ENCODE measurements at regions not wholly inside any gene's neighbourhood (a gene's known extent, or its start where the extent isn't known, plus 50 kb on each side); places are given as distances from the start of the nearest gene placed in this dataset.
"Not testable (repeated sequence)": the region's sequence is repeated elsewhere in the genome, so short reads cannot be mapped to it uniquely, and the experiment has no call there.

DNA sequence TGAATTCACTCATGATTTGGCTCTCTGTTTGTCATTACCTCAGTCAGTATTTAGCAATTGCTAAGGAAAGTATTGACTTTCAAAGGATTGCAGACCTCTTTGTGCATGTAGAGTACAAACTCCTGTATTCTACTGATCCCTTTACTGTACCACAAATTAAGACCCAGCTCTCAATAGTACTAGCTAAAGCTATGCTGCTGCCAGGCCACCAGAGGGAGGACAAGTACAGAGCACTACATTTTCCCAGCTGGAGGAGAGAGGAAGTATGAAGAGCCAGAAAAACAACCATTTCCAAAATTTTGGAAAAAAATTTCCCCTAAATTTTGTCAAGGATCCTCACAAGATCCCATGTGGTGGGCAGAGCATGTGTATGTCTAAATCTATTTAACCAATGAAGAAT lies 175.0 kb upstream of the MTMR8 start:
- H2BK5ac ChIP-seq (ENCODE audit: insufficient read length, low read length), result no peak overlapping the region
- no peak overlapping the region for H4K8ac ChIP-seq (replicated peaks; ENCODE audit: insufficient read length, low read depth, low read length)
- no peak overlapping the region for H3K27ac ChIP-seq (ENCODE audit: insufficient read length, low read depth, low read length)
- H3K23ac ChIP-seq (ENCODE audit: insufficient read length, low read depth, low read length), result no peak overlapping the region
- H3K9ac ChIP-seq (ENCODE audit: extremely low read depth, insufficient read length, low read length), result no peak overlapping the region
- H3K14ac ChIP-seq (ENCODE audit: insufficient read depth, low read length), result no peak overlapping the region
- no peak overlapping the region; a peak in 1 of 7 replicates for H3K27ac Mint-ChIP-seq
- peaks cover 68 to 70% of the 10 kb centered on the region in 2 experiments for H3K9me3 Mint-ChIP-seq
- no peaks in the 10 kb centered on the region for H3K4me1 ChIP-seq (ENCODE audit: insufficient read depth, low read length)
- H3K79me2 ChIP-seq (ENCODE audit: insufficient read depth, low read length), result no peaks in the 10 kb centered on the region
- H3K9me3 ChIP-seq (ENCODE audit: control insufficient read depth, low read depth, low read length), result peaks cover 12% of the 10 kb centered on the region
- H3K56ac ChIP-seq (ENCODE audit: insufficient read length, low read depth, low read length), result no peak overlapping the region
- peak; percentile 34 for DNase-seq
- TF ChIP-seq, protein P1, sequence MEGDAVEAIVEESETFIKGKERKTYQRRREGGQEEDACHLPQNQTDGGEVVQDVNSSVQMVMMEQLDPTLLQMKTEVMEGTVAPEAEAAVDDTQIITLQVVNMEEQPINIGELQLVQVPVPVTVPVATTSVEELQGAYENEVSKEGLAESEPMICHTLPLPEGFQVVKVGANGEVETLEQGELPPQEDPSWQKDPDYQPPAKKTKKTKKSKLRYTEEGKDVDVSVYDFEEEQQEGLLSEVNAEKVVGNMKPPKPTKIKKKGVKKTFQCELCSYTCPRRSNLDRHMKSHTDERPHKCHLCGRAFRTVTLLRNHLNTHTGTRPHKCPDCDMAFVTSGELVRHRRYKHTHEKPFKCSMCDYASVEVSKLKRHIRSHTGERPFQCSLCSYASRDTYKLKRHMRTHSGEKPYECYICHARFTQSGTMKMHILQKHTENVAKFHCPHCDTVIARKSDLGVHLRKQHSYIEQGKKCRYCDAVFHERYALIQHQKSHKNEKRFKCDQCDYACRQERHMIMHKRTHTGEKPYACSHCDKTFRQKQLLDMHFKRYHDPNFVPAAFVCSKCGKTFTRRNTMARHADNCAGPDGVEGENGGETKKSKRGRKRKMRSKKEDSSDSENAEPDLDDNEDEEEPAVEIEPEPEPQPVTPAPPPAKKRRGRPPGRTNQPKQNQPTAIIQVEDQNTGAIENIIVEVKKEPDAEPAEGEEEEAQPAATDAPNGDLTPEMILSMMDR (conservative IDR thresholded peaks at IDR 0.05), result peak; percentile 67
- H2AK5ac ChIP-seq (ENCODE audit: insufficient read length, low read length), result no peak overlapping the region
- H2BK12ac ChIP-seq (ENCODE audit: insufficient read length, low read depth, low read length), result no peak overlapping the region
- H3K4me3 Mint-ChIP-seq, result no peak overlapping the region
- H4K91ac ChIP-seq (ENCODE audit: insufficient read length, low read depth, low read length), result no peak overlapping the region
- peaks cover 2% of the 10 kb centered on the region; the same call in 1 of the 2 replicates for H3K27me3 Mint-ChIP-seq (ENCODE audit: low read depth)
- no peaks in the 10 kb centered on the region for H4K20me1 ChIP-seq (ENCODE audit: control insufficient read depth, insufficient read depth, insufficient read length)
- H3K18ac ChIP-seq (ENCODE audit: insufficient read length, low read depth, low read length), result no peak overlapping the region
- H3K4me2 ChIP-seq (ENCODE audit: insufficient read depth, insufficient read length, low read length), result no peak overlapping the region
- H3K79me1 ChIP-seq (ENCODE audit: insufficient read depth, low read depth, low read length, poor library complexity, severe bottlenecking), result no peaks in the 10 kb centered on the region
- H3K4me1 Mint-ChIP-seq, result peaks cover 13 to 14% of the 10 kb centered on the region in 2 experiments
- no peaks in the 10 kb centered on the region for H3K23me2 ChIP-seq (ENCODE audit: insufficient read length, low read depth, low read length, poor library complexity, severe bottlenecking)
- no peaks in the 10 kb centered on the region for H3K27me3 ChIP-seq (ENCODE audit: insufficient read depth, low read length)
- peaks cover 8 to 16% (median 11%) of the 10 kb centered on the region in 3 experiments for H3K36me3 Mint-ChIP-seq (ENCODE audit: insufficient read depth in 1 of 3, low read depth in 3 of 3)
- H2BK20ac ChIP-seq (ENCODE audit: low read depth, low read length, poor library complexity, severe bottlenecking), result no peak overlapping the region
- H4K5ac ChIP-seq (ENCODE audit: insufficient read length, low read depth, low read length), result no peak overlapping the region
- no peak overlapping the region for H2BK15ac ChIP-seq (ENCODE audit: low read depth, low read length)
- H2AFZ ChIP-seq (ENCODE audit: low read length), result no peak overlapping the region
- H3K4ac ChIP-seq (ENCODE audit: low read depth, low read length), result no peak overlapping the region
- H3T11ph ChIP-seq (ENCODE audit: low read length), result no peak overlapping the region
- H2BK120ac ChIP-seq (ENCODE audit: low read depth, low read length, poor library complexity, severe bottlenecking), result no peak overlapping the region

DNA sequence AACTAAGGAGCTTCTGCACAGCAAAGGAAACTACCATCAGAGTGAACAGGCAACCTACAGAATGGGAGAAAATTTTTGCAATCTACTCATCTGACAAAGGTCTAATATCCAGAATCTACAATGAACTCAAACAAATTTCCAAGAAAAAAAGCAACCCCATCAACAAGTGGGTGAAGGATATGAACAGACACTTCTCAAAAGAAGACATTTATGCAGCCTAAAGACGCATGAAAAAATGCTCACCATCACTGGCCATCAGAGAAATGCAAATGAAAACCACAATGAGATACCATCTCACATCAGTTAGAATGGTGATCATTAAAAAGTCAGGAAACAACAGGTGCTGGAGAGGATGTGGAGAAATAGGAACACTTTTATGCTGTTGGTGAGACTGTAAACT lies 170.1 kb upstream of the MTMR8 start:
- H3K27me3 Mint-ChIP-seq (ENCODE audit: low read depth), result not testable (repeated sequence)

More for the DNA sequence above, 170.1 kb upstream of the MTMR8 start:
- not testable (repeated sequence) for H3K27ac ChIP-seq (ENCODE audit: insufficient read length, low read depth, low read length); H3K79me2 ChIP-seq (ENCODE audit: insufficient read depth, low read length); H3K4me2 ChIP-seq (ENCODE audit: insufficient read depth, insufficient read length, low read length); H3K18ac ChIP-seq (ENCODE audit: insufficient read length, low read depth, low read length); H3K4me3 Mint-ChIP-seq; H2BK15ac ChIP-seq (ENCODE audit: low read depth, low read length); H3K9ac ChIP-seq (ENCODE audit: extremely low read depth, insufficient read length, low read length); H3K23ac ChIP-seq (ENCODE audit: insufficient read length, low read depth, low read length); H3K4me1 Mint-ChIP-seq; H3K23me2 ChIP-seq (ENCODE audit: insufficient read length, low read depth, low read length, poor library complexity, severe bottlenecking); H3K4me1 ChIP-seq (ENCODE audit: insufficient read depth, low read length); H2BK120ac ChIP-seq (ENCODE audit: low read depth, low read length, poor library complexity, severe bottlenecking); H3K4ac ChIP-seq (ENCODE audit: low read depth, low read length); H4K8ac ChIP-seq (replicated peaks; ENCODE audit: insufficient read length, low read depth, low read length); H3K27me3 ChIP-seq (ENCODE audit: insufficient read depth, low read length); H2AK5ac ChIP-seq (ENCODE audit: insufficient read length, low read length); H4K20me1 ChIP-seq (ENCODE audit: control insufficient read depth, insufficient read depth, insufficient read length); H3K14ac ChIP-seq (ENCODE audit: insufficient read depth, low read length); H2BK12ac ChIP-seq (ENCODE audit: insufficient read length, low read depth, low read length); H2AFZ ChIP-seq (ENCODE audit: low read length); H3K79me1 ChIP-seq (ENCODE audit: insufficient read depth, low read depth, low read length, poor library complexity, severe bottlenecking); H3K27ac Mint-ChIP-seq; H4K5ac ChIP-seq (ENCODE audit: insufficient read length, low read depth, low read length); H4K91ac ChIP-seq (ENCODE audit: insufficient read length, low read depth, low read length); H3K56ac ChIP-seq (ENCODE audit: insufficient read length, low read depth, low read length); H2BK20ac ChIP-seq (ENCODE audit: low read depth, low read length, poor library complexity, severe bottlenecking); H3T11ph ChIP-seq (ENCODE audit: low read length); H2BK5ac ChIP-seq (ENCODE audit: insufficient read length, low read length); DNase-seq
- H3K36me3 Mint-ChIP-seq (ENCODE audit: insufficient read depth in 1 of 3, low read depth in 3 of 3), result peaks cover 5 to 11% (median 6%) of the 10 kb centered on the region in 3 experiments; a peak in 5 of 7 replicates
- peaks cover 64 to 65% of the 10 kb centered on the region in 2 experiments for H3K9me3 Mint-ChIP-seq
- peaks cover 15% of the 10 kb centered on the region for H3K9me3 ChIP-seq (ENCODE audit: control insufficient read depth, low read depth, low read length)
- WGBS (ENCODE audit: extremely low coverage, insufficient read length, low lambda C conversion rate), result no CpG with 5 or more reads among the region's 1 CpG
